Islet of Langerhans (tissue), 1 donor: ENCODE measurements at regions not wholly inside any gene's neighbourhood (a gene's known extent, or its start where the extent isn't known, plus 50 kb on each side); places are given as distances from the start of the nearest gene placed in this dataset.
A peak's percentile ranks its signal among the peaks of the same experiment; 100 is the strongest.
"Not testable (repeated sequence)": the region's sequence is repeated elsewhere in the genome, so short reads cannot be mapped to it uniquely, and the experiment has no call there.

ENCODE experiments used
- FAIRE-seq: peaks from one replicate; lab custom pipeline; 2011; peaks lifted over from hg19 to GRCh38; lab: Jason Lieb, UNC

DNA sequence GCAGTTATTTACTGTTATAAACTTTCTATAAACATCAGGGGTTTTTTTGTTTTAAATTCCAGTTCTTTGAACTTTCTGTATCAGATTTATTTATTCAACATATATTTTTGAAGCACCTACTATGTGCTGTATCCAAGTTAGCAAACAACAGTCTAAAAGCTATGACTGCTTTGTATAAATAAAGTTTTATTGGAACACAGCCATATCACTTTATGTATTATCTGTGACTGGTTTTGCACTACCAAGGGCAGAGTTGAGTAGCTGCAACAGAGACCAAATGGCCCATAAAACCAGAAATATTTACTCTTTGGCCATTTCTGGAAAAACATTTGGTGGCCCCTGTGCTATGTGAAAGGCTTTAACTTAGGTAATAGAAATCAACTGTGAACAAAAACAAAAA lies 110.2 kb upstream of the ERCC4 start:
- no peak for FAIRE-seq

DNA sequence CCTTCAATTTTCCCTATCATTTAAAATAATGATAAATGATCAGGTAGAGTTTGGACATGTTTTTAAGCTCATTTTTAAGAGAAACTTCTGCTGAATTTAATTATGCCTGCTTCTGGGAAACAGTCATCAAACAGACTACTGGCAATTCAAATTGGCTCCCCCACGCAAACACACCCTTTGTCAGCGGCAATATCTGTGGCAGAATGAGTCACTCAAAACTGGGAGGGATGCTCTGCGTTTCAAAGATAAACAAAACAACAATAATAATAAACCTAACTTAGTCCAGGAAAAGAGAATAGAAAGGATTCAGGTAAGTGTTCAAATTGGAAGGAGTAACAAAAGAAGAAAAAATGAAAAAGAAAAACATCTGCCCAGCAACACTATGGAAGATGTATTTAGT lies 108.1 kb upstream of the ERCC4 start:
- no peak for FAIRE-seq

DNA sequence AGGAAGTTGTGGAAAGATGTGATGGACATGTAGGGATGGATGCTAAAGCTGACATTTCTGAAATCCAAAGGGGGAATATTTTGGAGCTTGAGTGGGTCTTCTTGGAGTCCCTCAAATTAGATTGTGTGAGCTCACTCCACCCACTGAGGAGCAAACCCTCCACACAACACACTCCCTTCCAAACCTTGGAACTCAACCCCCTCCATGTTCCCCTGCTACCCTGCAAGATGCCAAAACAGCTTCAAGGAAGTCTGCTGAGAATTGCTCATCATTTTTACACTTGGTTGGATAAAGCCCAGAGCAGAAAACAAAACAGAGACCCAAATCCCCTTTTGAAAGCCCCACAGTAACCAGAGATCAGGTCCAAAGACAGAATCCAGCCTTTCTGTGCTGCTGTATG lies 103.3 kb upstream of the ERCC4 start:
- no peak for FAIRE-seq

DNA sequence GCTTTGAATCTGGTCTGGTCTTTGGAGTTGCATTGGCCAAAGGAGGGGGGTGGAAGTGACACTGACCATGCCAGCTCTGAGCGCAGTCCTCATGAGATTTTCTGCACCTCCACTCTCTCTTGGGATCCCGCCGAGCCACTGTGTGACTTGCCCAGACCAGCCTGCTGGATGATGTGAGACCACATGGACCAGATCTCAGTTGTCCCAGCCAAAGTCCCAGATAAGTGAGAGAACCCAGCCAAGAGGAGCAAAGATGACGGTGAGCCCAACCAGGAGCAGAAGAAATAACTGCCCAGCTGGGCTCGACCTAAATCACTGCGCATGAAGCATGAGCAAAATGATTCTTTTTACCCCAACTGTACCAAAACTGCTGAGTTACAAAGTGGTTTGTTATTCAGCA lies 96.5 kb upstream of the ERCC4 start:
- no peak for FAIRE-seq

DNA sequence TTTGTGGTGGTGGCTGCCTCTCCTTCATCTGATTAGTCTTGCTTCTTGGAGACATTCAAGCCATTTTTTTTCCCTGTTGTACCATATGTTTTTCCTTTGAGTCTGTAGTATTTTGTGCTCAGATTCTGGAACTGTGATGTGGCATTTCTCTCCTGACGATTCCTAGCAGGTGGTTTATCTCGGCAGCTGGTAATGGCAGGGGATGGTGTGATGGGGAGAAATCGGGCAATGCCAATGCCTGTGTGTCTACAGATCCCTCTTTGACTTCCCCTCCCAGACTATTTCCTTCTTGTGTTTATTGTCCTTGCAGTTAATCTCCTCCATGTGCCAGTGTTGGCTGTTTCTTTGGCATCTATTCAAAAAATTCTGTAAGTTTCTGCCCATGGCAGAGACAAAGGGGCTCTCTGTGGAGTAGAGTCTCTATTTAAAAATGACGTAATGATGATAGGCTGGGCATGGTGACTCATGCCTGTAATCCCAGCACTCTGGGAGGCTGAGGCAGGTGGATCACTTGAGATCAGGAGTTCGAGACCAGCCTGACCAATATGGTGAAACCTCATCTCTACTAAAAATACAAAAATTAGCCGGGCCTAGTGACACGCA lies 90.2 kb upstream of the ERCC4 start:
- no peak for FAIRE-seq

DNA sequence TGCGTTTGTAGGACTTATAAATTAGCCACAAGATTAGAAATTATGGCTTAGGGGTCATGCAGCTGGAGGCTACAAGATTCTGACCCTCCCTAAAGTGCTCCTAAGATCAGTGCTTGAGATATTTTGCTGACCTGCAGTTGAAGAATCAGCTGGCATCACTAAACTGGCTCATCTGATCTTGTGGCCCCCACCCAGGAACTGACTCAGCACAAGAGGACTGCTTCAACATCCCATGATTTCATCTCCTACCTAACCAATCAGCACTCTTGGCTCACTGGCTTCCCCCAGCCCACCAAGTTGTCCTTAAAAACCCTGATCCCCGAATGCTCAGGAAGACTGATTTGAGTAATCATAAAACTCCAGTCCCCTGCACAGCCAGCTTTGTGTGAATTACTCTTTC lies 86.4 kb upstream of the ERCC4 start:
- FAIRE-seq: no peak

DNA sequence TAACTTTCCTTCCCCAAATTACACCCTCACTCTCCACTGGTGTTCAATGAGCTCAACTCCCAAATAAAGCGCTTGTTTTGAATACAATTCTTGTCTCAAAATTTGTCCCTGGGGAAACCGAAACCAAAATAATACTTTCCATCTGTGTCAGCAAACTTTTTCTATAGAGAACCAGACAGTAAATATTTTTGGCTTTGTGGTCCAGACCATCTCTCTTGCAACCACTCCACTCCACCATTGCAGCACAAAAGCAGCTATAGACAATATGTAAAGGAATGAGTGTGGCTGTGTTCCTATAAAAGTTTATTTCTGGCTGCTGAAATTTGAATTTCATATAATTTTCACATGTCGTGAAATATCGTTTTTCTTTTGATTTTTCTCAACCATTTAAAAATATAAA lies 84.6 kb upstream of the ERCC4 start:
- no peak for FAIRE-seq

DNA sequence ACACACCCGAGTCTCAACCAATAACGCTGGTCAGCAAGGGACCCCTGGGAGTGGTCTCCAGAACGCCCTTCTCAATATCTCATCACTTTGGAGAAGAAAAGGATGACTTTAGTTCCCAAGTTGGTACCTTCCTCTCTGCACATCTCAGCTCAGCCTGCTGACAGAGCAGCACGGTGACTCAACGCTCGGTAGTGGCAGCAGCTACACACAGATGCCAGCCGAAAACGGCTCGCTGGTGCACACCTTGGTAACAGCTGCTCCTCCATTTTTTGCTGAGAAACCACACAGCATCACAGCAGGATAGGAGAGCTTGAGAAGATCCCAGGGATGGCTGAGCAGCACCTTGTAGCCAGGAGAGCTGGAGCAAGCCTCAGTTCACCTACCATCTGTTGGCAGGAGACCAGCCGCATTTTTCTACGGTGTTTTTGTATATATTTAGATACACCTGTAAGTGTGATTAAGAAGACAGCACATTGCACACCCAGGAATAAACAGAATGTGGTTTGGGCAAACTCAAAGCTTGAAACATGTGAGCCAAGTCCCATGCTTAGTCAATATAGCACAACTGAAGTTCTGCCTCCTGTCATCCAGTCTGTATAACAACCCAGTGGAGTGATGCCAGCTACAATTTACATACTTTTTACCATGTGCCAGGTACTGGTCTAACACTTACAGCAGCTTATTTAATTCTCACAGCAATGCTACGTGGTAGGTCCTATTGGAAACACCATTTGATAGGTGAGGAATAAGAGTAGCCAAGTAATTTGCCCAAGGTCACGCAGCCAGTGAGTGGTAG lies 83.8 kb upstream of the ERCC4 start:
- no peak for FAIRE-seq

DNA sequence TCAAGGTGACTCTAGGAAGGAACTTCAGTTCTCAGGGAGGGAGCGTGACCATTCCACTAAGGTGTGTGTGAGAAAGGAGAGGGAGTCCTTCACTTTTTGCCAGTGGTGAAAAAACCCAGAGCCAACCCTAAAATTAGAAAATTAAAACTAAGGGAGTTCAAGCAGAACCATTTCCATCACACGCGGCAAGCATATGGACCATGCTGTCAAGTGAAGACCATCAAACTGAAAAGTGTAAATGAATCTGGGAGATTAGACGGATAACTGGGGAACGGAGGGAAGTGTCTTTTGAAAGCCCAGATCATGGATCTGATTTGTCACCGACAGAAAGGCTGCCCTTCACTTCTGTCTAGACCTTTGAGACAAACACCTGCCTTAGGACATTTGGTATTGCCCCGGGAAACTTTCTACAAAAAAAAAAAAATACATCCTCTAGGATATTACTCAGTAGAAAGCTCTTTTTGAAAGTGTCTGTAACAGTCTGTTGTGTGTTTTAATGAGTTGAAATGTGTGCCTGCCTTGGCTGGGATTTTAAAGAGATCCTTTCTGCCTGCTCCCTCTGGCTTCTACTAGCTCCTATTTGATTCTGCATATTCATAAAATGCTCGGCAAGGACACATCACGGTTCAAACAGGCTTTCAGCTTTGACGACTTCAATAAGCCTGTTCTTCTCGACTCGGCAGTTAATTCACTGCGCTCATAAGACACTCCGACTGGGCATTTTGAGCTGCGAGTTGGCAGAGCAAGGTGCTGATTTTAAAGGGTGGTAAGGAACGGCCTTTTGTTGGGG lies 81.4 kb upstream of the ERCC4 start:
- no peak for FAIRE-seq

DNA sequence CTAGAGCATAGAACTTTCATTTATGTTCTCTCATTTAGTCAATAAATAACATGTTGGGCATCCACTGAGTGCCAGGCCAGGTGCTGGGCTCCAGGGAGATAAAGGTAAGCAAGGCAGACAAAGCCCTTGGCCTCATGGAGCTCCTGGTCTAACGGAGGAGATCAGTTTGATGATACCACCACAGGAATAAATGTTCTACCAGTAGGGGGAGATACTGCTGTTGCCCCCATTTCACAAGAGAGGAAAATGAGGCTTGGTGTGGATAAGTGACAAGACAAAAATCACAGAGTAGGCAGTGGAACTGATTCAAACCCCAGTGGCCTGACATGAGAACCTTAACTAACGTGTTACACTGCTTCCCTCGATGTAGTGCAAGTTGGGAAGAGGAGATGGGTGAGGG lies 80.4 kb upstream of the ERCC4 start:
- FAIRE-seq: no peak

DNA sequence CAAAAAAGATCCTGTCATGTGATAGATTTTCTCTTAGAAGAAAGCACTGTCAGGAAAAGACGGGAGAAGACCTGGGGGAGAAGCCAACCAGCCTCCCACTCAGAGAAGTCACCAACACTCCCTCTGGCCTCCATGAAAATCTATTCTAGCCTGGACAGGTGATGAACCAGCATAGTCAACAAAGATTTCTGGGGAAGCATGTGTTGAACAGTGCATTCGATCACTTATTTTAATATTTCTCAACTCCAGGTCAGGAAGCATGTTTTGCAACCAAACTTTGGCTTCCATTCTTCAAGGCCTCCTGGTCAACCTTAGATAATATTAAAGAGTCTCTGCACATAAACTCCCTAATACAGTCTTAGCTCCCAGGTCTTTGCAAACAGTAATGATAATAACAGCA lies 74.7 kb upstream of the ERCC4 start:
- no peak for FAIRE-seq

DNA sequence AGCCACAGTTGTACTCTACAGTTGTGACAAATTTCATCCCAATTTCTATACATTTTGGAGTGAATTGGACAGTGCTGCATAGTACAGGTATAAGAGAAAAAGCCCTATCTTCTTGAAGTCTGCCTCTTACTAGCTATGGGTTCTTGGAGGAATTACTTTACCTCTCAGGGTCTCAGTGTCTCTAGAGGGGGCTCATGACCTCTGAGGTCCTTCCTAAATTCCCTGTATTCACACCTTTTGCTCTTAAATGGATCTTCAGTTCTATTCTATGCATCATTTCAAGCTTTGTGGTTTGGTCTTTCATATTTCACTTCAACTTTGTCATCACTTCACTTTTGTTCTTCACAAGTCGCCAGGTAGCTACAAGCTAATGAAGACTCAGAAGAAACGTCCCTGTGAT lies 71.2 kb upstream of the ERCC4 start:
- FAIRE-seq: no peak

DNA sequence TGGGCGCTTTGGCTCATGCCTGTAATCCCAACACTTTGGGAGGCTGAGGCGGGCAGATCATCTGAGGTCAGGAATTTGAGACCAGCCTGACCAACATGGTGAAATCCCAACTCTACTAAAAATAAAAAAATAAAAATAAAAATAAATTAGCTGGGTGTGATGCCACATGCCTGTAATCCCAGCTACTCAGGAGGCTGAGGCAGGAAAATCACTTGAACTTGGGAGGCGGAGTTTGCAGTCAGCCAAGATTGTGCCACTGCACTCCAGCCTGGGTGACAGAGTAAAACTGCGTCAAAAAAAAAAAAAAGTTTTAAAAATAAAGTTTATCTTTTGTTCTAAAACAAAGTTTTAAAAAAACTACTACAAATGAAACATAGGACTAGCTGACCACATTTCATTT lies 69.8 kb upstream of the ERCC4 start:
- FAIRE-seq: not testable (repeated sequence)

DNA sequence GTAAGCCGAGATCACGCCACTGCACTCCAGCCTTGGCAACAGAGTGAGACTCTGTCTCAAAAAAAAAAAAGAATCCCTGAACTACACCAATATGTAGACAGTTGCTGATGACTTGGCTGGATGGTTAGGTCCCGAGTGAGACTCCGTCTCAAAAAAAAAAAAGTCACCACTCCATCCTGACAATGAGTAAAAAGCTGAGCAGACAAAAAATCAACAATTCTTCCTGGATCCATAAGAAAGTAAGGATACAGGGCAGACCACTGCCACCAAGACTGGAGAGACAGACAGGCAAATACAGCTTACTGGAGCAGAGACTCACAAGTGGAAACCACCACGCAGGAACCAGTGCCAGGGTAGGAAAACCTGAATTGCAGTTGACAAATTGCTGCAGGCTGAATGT lies 67.1 kb upstream of the ERCC4 start:
- FAIRE-seq: no peak

DNA sequence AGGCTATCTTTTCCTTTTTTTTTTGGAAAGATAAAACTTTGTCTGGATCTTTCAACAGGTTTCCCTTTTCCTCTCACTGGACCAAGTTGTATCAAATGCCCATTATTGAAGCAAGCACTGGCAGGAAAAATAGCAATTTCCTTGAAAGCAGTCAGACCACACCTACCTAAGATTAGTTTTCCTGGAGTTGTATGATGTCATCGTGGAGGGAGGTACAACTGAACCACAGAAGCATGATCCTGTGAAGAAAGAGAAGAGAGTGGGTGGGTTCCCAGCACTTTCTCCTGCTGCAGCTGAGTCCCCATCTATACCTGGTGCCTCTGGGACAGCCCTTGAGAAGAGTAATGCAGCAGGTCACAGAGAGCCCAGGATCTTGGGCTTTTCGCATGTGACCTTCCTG lies 63.6 kb upstream of the ERCC4 start:
- FAIRE-seq: no peak

DNA sequence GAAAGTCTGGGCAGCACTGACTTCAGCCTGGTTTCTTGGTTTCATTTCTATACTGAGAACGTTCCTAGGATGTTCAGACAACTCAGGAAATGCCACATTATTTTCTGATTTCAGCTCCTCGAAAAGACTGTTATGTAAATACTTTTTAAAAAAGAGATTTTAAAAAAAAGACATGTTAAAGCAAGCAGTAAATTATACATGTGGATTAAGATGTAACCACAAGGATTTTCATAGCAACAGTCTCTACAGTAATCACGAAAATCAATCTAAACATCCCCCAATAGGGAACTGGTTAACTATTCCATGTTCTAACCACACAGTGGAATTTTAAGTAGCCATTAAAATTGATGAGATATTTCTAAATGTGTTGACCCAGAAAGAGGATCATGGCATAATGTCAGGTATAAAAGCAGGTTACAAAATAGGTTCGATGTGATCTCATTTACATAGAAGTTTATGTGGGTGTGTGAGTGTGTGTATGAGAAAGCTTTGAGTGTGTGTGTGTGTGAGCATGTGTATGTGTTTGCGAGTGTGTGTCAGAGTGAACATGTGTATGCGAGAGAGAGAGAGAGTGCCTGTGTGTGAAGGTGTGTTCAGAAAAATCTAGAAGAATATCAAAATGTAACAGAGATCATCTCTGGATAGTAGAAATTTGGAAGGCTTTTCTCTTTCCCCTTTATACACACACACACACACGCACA lies 63.0 kb upstream of the ERCC4 start:
- no peak for FAIRE-seq

DNA sequence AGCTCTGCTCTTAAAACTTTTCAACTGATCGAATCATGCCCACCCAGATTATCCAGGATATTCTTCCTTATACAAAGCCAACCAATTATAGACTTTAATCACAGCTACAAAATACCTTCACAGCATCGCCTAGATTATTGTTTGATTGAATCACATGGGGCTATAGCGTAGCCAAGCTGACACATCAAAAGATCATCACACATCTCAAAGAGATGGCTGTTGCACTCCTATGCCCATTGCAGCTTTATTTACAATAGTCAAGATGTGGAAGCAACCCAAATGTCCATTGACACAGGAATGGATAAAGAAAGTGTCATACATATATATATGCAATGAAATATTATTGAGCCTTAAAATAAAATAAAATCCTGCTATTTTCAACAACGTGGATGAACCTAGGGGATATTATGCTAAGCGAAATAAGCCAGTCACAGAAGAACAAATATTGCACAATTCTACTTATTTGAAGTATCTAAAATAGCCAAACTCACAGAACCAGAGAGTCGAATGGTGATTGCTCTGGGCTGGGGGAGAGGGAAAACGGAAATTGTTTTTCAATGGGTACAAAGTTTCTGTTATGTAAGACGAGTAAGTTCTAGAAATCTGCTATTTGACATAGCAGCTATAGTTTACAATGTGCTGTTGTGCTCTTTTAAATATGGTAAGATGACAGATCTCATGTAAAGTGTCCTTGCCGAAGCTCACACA lies 60.9 kb upstream of the ERCC4 start:
- no peak for FAIRE-seq

DNA sequence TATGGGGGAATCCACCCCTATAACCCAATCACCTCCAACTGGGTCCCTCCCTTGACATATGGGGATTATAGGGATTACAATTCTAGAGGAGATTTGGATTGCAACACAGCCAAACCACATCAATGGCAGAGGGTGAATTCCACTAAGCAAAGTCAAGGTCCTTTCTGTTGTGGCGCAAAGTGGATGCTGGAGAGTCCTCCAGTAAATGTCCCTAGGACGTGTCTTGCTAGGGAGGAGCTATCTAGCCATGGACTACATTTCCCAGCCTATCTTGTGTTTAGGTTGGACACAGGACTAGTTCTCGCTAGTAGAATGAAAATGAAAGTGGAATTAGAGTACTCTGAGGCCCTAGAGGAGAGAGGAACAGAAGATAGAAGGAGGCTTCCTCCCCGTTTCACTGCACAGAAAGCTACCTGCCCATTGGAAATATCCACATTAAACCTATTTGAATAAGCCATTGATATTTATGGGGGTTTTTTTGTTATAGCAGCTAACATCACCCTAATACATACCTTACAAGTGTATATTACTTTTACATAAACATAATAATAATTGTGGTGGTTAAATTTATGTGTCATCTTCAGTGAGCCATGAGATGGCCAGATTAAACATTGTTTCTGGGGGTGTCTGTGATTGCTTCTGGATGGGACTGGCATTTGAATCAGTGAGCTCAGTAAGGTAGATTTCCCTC lies 56.7 kb upstream of the ERCC4 start:
- FAIRE-seq: no peak

DNA sequence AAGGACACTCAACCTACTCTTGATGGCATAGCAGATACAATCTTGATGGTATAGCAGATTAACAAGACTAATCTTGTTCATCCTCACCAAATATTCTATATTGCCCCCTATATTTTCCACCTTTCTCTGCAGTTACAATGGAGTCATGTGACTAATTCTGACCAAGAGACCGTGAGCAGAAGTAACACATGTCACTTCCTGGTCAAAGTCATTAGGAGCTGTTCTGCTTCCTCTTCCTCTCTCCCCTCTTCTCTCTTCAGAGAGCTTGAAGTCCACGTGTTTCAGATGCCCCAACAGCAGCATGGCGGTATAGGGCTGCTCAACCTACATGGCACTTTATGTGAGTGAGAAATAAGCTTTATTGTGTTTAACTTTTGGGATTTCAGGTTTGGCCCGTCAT lies 55.3 kb upstream of the ERCC4 start:
- no peak for FAIRE-seq

DNA sequence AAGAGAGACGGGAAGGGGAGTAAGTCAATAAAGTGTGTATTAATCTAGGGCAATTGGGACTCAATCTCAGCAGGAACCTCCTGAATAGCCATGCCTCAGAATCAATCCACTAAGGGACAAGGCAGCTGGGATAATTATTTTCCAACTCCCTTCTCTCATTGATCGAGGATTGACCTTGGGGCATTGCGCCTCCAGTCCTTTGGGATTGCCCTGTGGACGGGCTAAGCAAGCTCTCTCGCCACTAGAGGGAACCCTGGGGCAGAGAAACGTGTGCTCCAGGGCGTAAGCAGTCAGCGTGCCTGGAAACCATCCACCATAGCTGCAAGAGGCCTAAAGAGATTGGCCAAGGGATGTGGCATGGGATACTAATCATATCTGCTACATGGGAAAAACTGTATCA lies 53.9 kb upstream of the ERCC4 start:
- FAIRE-seq: peak; percentile 5
